NT2/D1 (cell line): ENCODE measurements at regions not wholly inside any gene's neighbourhood (a gene's known extent, or its start where the extent isn't known, plus 50 kb on each side); places are given as distances from the start of the nearest gene placed in this dataset.

Source experiments
- SUZ12 ChIP-seq: IDR thresholded peaks from 2 replicates; pipeline ENCODE4 v1.6.1; 2011; ENCODE audit not compliant: insufficient read length, insufficient read depth; ENCODE audit errors: extremely low read depth
- YY1 ChIP-seq: IDR thresholded peaks from 2 replicates; pipeline ENCODE4 v1.6.1; 2011; ENCODE audit not compliant: insufficient read length, insufficient read depth
- ZNF274 ChIP-seq: IDR thresholded peaks from 2 replicates; pipeline ENCODE4 v1.6.1; 2011; ENCODE audit warnings: mild to moderate bottlenecking, low read depth, low read length

DNA sequence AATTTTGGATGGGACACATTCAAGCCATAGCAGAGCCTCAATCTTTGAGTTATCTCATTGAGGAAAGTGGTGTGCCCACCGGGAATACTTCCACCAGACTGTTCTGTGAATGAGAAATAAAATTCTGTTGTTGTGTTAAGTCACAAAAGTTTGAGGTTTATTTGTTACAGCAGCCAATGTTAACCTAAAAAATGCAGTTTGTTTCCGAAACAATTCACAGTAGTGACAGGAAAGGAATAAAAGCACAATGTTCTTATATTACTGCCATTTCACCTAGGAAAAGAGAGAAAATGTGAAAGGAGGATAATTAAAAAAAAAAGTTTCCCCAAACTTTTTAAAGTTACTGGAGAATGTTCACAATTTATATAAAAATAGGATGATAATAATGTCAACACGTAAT lies 344.6 kb downstream of the CD83 start:
- no peak for TF ChIP-seq ZNF274
- no peak for TF ChIP-seq SUZ12
- TF ChIP-seq YY1, result no peak
